AG04450 (cell line): ENCODE measurements at regions not wholly inside any gene's neighbourhood (a gene's known extent, or its start where the extent isn't known, plus 50 kb on each side); places are given as distances from the start of the nearest gene placed in this dataset.

Experiments
- CTCF ChIA-PET: fragments of 300-600, 350-600 bp; formaldehyde crosslinking; extraction: SDS; loops from one replicate; lab custom pipeline; 2022; ENCODE audit warnings: antibody characterized with exemption, inconsistent platforms; lab: Charles Lee
- POLR2A ChIA-PET: fragments of 350-600 bp; formaldehyde crosslinking; extraction: SDS; loops from one replicate; lab custom pipeline; 2021; ENCODE audit warnings: antibody characterized with exemption, inconsistent platforms; lab: Yijun Ruan, JAX
- DNase-seq: peaks from one replicate; pipeline ENCODE4 v3.0.0-alpha.2; 2011; ENCODE audit warnings: low read depth, low spot score
- H3K27ac ChIP-seq: one replicate; pipeline ENCODE4 v1.5.1; 2012; ENCODE audit warnings: low read depth, low read length, control low read depth
- H3K27me3 ChIP-seq: one replicate; pipeline ENCODE4 v1.6.0; 2012; ENCODE audit warnings: low read length; ENCODE audit not compliant: control insufficient read depth, insufficient read depth
- H3K4me3 ChIP-seq: 2 replicates; pipeline ENCODE4 v1.5.1; 2011; ENCODE audit warnings: mild to moderate bottlenecking, low read depth, low read length, control low read depth
- H3K9me3 ChIP-seq: 2 replicates; pipeline ENCODE4 v1.5.1; 2012; ENCODE audit warnings: low read length; ENCODE audit not compliant: control insufficient read depth, insufficient read depth
- TF ChIP-seq, protein P1 (sequence below): IDR thresholded peaks from 2 replicates; pipeline ENCODE4 v1.5.1; 2011; ENCODE audit warnings: low read depth, low read length, control low read depth, inconsistent platforms

DNA sequence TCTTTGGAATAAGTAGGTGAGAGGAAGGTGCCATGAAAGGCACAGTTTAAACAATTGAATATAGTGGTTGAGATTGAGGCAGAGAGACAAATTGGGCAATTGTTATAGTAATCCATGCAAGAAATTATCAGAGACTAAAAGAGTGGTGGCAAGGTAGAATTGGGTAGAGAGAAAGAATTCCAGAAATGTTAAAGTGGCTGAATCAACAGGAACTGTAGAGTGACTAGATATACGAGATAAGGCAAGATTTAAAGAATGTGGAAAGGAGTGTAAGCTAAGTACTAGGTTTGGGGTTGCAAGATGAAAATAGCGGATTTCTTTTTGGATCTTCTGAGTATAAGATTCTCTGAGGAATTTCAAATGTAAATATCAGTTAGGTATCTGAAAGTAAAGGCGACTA is 285.2 kb downstream of the DMRTA1 start:
- ChIA-PET POLR2A (no interaction called here), CTCF (no interaction called here)
- TF ChIP-seq, protein P1, sequence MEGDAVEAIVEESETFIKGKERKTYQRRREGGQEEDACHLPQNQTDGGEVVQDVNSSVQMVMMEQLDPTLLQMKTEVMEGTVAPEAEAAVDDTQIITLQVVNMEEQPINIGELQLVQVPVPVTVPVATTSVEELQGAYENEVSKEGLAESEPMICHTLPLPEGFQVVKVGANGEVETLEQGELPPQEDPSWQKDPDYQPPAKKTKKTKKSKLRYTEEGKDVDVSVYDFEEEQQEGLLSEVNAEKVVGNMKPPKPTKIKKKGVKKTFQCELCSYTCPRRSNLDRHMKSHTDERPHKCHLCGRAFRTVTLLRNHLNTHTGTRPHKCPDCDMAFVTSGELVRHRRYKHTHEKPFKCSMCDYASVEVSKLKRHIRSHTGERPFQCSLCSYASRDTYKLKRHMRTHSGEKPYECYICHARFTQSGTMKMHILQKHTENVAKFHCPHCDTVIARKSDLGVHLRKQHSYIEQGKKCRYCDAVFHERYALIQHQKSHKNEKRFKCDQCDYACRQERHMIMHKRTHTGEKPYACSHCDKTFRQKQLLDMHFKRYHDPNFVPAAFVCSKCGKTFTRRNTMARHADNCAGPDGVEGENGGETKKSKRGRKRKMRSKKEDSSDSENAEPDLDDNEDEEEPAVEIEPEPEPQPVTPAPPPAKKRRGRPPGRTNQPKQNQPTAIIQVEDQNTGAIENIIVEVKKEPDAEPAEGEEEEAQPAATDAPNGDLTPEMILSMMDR, result no peak
- Histone ChIP-seq H3K27ac (no peak overlapping the region), H3K27me3 (no peaks in the 10 kb centered on the region), H3K9me3 (no peaks in the 10 kb centered on the region), H3K4me3 (no peak overlapping the region)
- DNase-seq, result no peak

DNA sequence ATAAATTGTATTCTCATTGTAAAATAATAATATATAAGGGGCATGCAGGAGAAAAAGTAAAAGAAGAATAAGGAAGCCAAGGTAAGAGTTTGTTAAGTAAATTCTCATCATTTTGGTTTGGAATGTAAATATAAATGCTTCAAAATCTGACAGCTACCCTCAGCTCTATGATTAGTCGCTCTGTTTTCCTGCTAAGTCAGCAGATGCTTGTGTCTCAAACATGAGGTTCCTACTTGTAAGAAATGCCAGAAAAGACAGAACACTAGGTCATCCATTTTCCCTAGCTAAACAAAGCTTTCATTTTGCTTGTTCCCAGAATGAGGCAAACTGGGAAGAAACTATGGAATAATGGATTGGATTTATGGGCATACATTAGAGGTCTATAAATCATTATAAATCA is 293.1 kb downstream of the DMRTA1 start:
- TF ChIP-seq, protein P1, result no peak
- Histone ChIP-seq H3K9me3 (no peaks in the 10 kb centered on the region), H3K4me3 (no peak overlapping the region), H3K27ac (no peak overlapping the region), H3K27me3 (no peaks in the 10 kb centered on the region)
- CTCF ChIA-PET, result no interaction called here
- DNase-seq, result no peak
- POLR2A ChIA-PET, result no interaction called here

DNA sequence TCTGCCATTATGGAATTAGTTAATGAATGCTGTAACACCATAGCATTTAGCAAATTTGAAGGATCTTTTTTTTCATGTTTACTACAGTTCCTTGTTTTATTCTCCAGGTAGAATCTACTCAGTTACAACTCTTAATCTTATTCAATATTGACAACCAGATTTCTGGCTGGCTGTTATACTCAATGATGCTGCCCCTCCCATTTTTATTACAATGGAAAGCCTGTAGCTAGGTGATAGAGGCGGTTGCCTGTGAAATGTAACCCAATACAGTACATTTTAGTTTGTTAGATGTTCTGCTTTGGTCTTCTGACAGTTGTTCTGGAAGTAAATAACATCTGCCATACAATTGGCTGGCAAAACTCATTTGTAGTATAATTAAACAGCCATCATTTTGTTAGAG is 294.2 kb downstream of the DMRTA1 start:
- H3K27me3 ChIP-seq, result no peaks in the 10 kb centered on the region
- CTCF ChIA-PET, result no interaction called here
- POLR2A ChIA-PET, result no interaction called here

DNA sequence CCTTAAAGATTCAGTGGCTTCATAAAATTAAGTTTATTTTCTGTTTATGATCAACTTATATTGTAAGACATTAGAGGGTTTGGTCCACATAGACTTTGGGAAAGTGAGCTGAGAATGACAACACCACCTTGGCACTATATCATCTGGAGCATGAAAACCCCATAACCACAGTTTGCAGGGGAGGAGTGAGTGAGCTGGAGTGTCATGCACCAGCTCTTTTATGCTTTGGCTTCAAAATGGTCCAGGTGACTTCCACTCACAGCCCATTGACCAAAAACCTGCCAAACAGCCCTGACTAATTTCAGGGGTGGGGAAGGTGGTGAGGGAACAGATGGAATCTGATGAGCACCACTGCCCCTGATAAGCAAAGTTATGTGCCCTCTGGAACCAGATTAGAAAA is 295.8 kb downstream of the DMRTA1 start:
- CTCF ChIA-PET, result no interaction called here
- Histone ChIP-seq H3K27me3 (no peaks in the 10 kb centered on the region), H3K27ac (no peak overlapping the region), H3K9me3 (no peaks in the 10 kb centered on the region; the same call in 1 of the 2 replicates), H3K4me3 (no peak overlapping the region)
- TF ChIP-seq, protein P1, result no peak
- POLR2A ChIA-PET, result no interaction called here
- DNase-seq, result no peak

More for the DNA sequence above, 294.2 kb downstream of the DMRTA1 start:
- no peak for DNase-seq
- no peak overlapping the region for H3K27ac ChIP-seq
- TF ChIP-seq, protein P1, result no peak
- no peaks in the 10 kb centered on the region; the same call in 1 of the 2 replicates for H3K9me3 ChIP-seq
- H3K4me3 ChIP-seq, result no peak overlapping the region

DNA sequence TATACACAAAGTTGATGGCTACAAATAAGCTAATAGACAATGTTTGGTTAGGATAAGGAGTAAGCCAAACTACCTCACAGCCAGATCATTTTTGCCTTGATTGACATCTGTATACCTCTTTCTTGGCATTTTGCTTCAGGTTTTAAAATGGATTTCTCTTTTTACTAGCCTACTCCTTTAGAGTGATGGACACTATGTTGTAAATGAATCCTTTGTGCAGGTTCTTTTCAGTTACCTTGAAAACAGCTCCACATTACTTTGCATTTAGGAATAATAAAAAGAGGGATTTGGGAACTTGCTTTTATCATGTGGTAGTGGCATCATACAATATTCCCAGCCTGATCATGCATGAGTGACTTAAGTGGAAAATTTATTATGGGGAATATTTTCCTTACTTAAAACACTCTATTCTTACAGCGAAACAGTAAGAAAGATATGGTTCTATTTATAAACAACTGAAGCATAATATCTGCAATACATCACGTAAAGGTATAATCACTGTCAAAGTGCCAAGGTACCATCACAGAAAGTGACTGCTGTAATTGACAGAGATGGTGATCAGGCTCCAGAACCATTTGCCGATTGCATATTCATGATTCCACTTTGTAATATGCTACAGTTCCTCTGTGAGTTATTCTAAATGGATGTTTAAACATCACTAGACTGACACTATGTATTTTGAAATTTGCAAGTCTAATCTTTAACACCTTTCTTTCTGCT is 327.0 kb downstream of the DMRTA1 start:
- no peak for DNase-seq
- POLR2A ChIA-PET, result no interaction called here
- Histone ChIP-seq H3K27me3 (no peaks in the 10 kb centered on the region), H3K27ac (no peak overlapping the region), H3K9me3 (no peaks in the 10 kb centered on the region), H3K4me3 (no peak overlapping the region)
- CTCF ChIA-PET, result interaction anchor here (1.0 kb wide), 1 partner anchor 245 kb away, joined by 3 read pairs; no protein-coding TSS in a partner anchor
- TF ChIP-seq, protein P1, result no peak
